Peyer's patch (tissue), 4 donors: ENCODE measurements at regions not wholly inside any gene's neighbourhood (a gene's known extent, or its start where the extent isn't known, plus 50 kb on each side); places are given as distances from the start of the nearest gene placed in this dataset.

Experiments used
- POLR2A ChIP-seq, 2 donors: fragments of 450-650 bp; IDR thresholded peaks; one replicate each; pipeline ENCODE4 v1.5.1; 2017; ENCODE audit warnings: antibody characterized with exemption in 2 of 2, mild to moderate bottlenecking in 2 of 2, moderate library complexity in 2 of 2
- TF ChIP-seq, protein P1 (sequence below), 6 experiments: fragments of 450-650 bp in 4 of 6; fragments of 200-600 bp in 2 of 6; sonication (generic) in 1 of 6; IDR thresholded peaks; one replicate each; pipeline ENCODE4 v1.5.1; 2017 to 2019; ENCODE audit warnings: antibody characterized with exemption in 6 of 6, mild to moderate bottlenecking in 3 of 6, moderate library complexity in 1 of 6

DNA sequence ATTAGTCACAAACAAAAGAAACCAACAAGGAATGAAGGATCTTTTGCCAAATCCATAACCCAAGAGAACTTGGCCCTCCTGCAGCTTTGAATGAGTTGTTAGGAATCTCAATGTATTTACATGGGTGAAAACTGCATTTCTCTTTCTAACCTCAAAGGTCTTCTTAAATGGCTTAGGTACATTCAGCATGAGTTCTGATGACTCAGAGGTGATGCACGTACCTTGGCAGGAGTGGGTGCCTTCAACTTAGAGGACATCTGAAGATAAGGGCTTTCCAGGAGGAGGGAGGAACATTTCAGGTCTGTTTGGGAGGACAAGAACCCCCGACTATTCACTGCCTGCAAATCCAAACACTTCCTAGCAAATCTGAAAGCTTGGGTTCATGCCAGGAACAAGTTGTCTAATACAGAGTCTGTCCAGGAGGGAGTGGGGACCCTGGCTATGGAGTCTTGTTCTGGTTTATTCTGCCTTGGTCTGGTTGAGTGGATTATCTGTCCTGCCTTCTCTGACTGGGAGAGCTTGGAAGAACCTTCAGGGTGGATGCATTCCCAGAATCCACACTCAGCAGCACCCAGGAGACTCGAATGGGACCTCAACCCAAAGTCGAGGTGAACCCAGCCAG is 65.7 kb downstream of the IRX2 start:
- TF ChIP-seq, protein P1, sequence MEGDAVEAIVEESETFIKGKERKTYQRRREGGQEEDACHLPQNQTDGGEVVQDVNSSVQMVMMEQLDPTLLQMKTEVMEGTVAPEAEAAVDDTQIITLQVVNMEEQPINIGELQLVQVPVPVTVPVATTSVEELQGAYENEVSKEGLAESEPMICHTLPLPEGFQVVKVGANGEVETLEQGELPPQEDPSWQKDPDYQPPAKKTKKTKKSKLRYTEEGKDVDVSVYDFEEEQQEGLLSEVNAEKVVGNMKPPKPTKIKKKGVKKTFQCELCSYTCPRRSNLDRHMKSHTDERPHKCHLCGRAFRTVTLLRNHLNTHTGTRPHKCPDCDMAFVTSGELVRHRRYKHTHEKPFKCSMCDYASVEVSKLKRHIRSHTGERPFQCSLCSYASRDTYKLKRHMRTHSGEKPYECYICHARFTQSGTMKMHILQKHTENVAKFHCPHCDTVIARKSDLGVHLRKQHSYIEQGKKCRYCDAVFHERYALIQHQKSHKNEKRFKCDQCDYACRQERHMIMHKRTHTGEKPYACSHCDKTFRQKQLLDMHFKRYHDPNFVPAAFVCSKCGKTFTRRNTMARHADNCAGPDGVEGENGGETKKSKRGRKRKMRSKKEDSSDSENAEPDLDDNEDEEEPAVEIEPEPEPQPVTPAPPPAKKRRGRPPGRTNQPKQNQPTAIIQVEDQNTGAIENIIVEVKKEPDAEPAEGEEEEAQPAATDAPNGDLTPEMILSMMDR (IDR thresholded peaks at IDR 0.05), result no peak
- TF ChIP-seq POLR2A (IDR thresholded peaks at IDR 0.05), result no peak
